ENCODE measurements at regions not wholly inside any gene's neighbourhood (a gene's known extent, or its start where the extent isn't known, plus 50 kb on each side); places are given as distances from the start of the nearest gene placed in this dataset.

DNA sequence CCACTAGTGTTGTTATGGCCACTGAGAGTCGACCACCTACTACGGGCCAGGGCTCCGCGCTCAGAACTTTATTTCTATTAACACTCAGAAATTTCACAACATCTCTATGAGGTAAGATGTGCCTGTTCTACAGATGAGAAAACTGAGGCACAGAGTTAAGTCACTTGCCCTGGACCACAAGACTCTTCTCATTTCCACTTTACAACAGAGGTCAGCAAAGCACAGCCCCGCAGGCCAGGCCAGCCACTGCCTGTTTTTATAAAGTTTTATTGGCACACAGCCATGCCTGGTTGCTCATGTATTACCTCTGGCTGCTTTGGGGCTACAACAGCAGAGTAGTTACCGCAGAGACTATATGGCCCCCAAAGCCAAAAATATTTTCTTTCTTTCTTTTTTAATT is 503.6 kb downstream of the SHQ1 start:
- no peak overlapping the region for H3K4me2 ChIP-seq
- no peak overlapping the region for H3K27ac ChIP-seq
- no peaks in the 10 kb centered on the region for H3K4me1 ChIP-seq (ENCODE audit: low read depth, poor library complexity, severe bottlenecking)
- H3K4me3 ChIP-seq (IDR thresholded peaks at IDR 0.05; ENCODE audit: insufficient read depth, low read depth, low read length), result no peak overlapping the region
- no peaks in the 10 kb centered on the region for H3K79me2 ChIP-seq (ENCODE audit: insufficient read depth, low read depth)
- no peaks in the 10 kb centered on the region for H3K36me3 ChIP-seq (ENCODE audit: insufficient read depth)
- no peaks in the 10 kb centered on the region for H3K27me3 ChIP-seq (ENCODE audit: insufficient read depth, low read depth)
- H4K20me1 ChIP-seq (ENCODE audit: insufficient read depth), result no peaks in the 10 kb centered on the region
- no peak overlapping the region for H2AFZ ChIP-seq (ENCODE audit: low read depth)
- H3K9ac ChIP-seq, result no peak overlapping the region
- TF ChIP-seq, protein P1, sequence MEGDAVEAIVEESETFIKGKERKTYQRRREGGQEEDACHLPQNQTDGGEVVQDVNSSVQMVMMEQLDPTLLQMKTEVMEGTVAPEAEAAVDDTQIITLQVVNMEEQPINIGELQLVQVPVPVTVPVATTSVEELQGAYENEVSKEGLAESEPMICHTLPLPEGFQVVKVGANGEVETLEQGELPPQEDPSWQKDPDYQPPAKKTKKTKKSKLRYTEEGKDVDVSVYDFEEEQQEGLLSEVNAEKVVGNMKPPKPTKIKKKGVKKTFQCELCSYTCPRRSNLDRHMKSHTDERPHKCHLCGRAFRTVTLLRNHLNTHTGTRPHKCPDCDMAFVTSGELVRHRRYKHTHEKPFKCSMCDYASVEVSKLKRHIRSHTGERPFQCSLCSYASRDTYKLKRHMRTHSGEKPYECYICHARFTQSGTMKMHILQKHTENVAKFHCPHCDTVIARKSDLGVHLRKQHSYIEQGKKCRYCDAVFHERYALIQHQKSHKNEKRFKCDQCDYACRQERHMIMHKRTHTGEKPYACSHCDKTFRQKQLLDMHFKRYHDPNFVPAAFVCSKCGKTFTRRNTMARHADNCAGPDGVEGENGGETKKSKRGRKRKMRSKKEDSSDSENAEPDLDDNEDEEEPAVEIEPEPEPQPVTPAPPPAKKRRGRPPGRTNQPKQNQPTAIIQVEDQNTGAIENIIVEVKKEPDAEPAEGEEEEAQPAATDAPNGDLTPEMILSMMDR (conservative IDR thresholded peaks at IDR 0.05; ENCODE audit: low read depth, low read length), result no peak

DNA sequence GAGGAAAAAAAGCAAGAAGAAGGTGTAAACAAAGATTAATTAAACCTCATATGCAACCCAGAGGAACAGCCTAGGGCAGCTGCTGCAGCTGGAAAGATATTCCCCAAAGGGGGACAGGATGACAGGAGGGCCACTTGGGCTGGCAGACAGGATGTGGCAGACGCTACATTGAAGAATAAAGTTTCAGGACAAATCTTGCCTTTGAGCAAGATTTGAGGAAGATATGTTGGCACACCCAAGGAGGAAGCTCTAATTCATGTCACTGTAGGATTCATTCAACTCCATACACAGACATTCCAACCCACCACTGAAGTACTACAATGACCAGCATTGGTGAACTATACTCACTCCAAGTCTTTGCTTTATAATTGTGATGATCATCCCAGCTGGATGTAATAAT is 504.0 kb downstream of the SHQ1 start:
- Histone ChIP-seq H3K9ac (no peak overlapping the region), H4K20me1 (ENCODE audit: insufficient read depth) (no peaks in the 10 kb centered on the region), H3K27me3 (ENCODE audit: insufficient read depth, low read depth) (no peaks in the 10 kb centered on the region), H3K36me3 (ENCODE audit: insufficient read depth) (no peaks in the 10 kb centered on the region), H3K27ac (no peak overlapping the region), H3K79me2 (ENCODE audit: insufficient read depth, low read depth) (no peaks in the 10 kb centered on the region), H3K4me3 (IDR thresholded peaks at IDR 0.05; ENCODE audit: insufficient read depth, low read depth, low read length) (no peak overlapping the region), H2AFZ (ENCODE audit: low read depth) (no peak overlapping the region), H3K4me1 (ENCODE audit: low read depth, poor library complexity, severe bottlenecking) (no peaks in the 10 kb centered on the region), H3K4me2 (no peak overlapping the region)
- TF ChIP-seq, protein P1 (conservative IDR thresholded peaks at IDR 0.05; ENCODE audit: low read depth, low read length), result no peak

DNA sequence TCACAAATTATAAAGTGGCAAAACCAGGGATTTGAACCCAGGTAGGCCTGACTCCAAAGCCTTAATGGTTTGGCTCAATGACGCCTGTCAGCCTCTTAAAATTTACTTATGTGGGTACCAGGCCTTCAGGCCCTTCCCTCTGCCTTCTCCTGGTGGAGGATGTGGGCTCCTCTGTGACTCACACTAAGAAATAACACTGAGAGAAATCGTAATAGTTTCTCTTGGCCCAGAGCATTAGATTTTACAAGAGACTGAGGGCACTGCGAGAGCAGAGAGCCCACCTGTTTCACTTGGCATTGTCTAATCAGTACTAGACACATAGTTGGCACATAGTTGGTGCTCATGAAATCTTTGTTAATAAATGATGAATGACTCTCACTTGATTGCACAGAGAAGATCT is 505.2 kb downstream of the SHQ1 start:
- Histone ChIP-seq H3K4me1 (ENCODE audit: low read depth, poor library complexity, severe bottlenecking) (no peaks in the 10 kb centered on the region), H3K27ac (no peak overlapping the region), H3K4me3 (IDR thresholded peaks at IDR 0.05; ENCODE audit: insufficient read depth, low read depth, low read length) (no peak overlapping the region), H3K4me2 (no peak overlapping the region), H3K36me3 (ENCODE audit: insufficient read depth) (no peaks in the 10 kb centered on the region), H3K9ac (no peak overlapping the region), H4K20me1 (ENCODE audit: insufficient read depth) (no peaks in the 10 kb centered on the region), H3K27me3 (ENCODE audit: insufficient read depth, low read depth) (no peaks in the 10 kb centered on the region), H3K79me2 (ENCODE audit: insufficient read depth, low read depth) (no peaks in the 10 kb centered on the region), H2AFZ (ENCODE audit: low read depth) (no peak overlapping the region)
- TF ChIP-seq, protein P1 (conservative IDR thresholded peaks at IDR 0.05; ENCODE audit: low read depth, low read length), result no peak

DNA sequence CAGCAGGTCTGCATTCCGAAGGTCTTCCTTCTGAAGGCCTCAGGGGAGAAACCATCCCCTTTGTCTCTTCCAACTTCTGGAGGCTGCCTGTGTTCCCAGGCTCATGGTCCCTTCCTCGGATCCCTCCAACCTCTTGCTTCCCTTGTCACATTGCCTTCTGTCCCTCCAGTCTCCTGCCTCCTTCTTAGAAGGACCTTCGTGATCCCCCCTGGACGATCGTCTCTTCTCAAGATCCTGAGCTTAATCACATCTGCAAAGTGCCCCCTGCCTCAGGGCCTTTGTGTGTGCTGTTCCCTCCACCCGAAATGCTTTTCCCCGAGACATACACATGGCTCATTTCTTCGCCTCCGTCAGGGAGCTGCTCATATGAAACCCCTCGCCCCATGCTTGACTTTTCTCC is 505.8 kb downstream of the SHQ1 start:
- no peaks in the 10 kb centered on the region for H3K4me1 ChIP-seq (ENCODE audit: low read depth, poor library complexity, severe bottlenecking)
- H4K20me1 ChIP-seq (ENCODE audit: insufficient read depth), result no peaks in the 10 kb centered on the region
- H2AFZ ChIP-seq (ENCODE audit: low read depth), result no peak overlapping the region
- no peaks in the 10 kb centered on the region for H3K36me3 ChIP-seq (ENCODE audit: insufficient read depth)
- no peak overlapping the region for H3K4me2 ChIP-seq
- TF ChIP-seq, protein P1 (conservative IDR thresholded peaks at IDR 0.05; ENCODE audit: low read depth, low read length), result no peak
- H3K79me2 ChIP-seq (ENCODE audit: insufficient read depth, low read depth), result no peaks in the 10 kb centered on the region
- no peak overlapping the region for H3K27ac ChIP-seq
- no peak overlapping the region for H3K9ac ChIP-seq
- no peak overlapping the region for H3K4me3 ChIP-seq (IDR thresholded peaks at IDR 0.05; ENCODE audit: insufficient read depth, low read depth, low read length)
- H3K27me3 ChIP-seq (ENCODE audit: insufficient read depth, low read depth), result no peaks in the 10 kb centered on the region

DNA sequence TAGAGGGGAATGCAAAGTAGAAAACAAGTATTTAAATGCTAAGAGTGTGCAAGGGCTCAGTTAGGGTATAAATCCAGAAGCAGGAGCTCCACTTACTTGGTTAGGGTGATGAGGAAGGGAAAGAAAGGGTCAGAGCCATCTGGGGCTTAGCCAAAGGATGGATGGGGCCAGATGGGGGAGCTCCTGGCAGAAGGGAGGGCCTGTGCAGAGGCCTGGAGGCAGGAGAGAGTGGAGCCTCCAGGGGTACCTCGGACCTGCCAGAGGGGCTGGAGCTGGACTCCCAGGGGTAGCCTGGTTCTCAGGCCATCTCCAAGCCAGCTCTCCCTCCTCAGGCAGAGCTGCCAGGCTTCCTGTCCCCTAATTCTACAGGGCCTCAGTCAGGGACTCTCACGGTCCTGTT is 506.3 kb downstream of the SHQ1 start:
- H3K9ac ChIP-seq, result no peak overlapping the region
- H3K4me2 ChIP-seq, result no peak overlapping the region
- H2AFZ ChIP-seq (ENCODE audit: low read depth), result no peak overlapping the region

More for the DNA sequence above, 506.3 kb downstream of the SHQ1 start:
- Histone ChIP-seq H4K20me1 (ENCODE audit: insufficient read depth) (no peaks in the 10 kb centered on the region), H3K79me2 (ENCODE audit: insufficient read depth, low read depth) (no peaks in the 10 kb centered on the region), H3K36me3 (ENCODE audit: insufficient read depth) (no peaks in the 10 kb centered on the region), H3K4me3 (IDR thresholded peaks at IDR 0.05; ENCODE audit: insufficient read depth, low read depth, low read length) (no peak overlapping the region), H3K27me3 (ENCODE audit: insufficient read depth, low read depth) (no peaks in the 10 kb centered on the region), H3K4me1 (ENCODE audit: low read depth, poor library complexity, severe bottlenecking) (no peaks in the 10 kb centered on the region), H3K27ac (no peak overlapping the region)
- TF ChIP-seq, protein P1 (conservative IDR thresholded peaks at IDR 0.05; ENCODE audit: low read depth, low read length), result no peak
